DOHH2 (cell line): ENCODE measurements at regions not wholly inside any gene's neighbourhood (a gene's known extent, or its start where the extent isn't known, plus 50 kb on each side); places are given as distances from the start of the nearest gene placed in this dataset.

Experiments used
- EZH2phosphoT487 ChIP-seq: fragments of 200-600 bp; sonication (generic); IDR thresholded peaks from 2 replicates; pipeline ENCODE4 v1.6.1; 2017; ENCODE audit warnings: borderline replicate concordance, mild to moderate bottlenecking, antibody characterized with exemption, low read length, moderate library complexity, mixed read lengths
- TF ChIP-seq, protein P1 (sequence below): fragments of 200-600 bp; sonication (generic); IDR thresholded peaks from one replicate; pipeline ENCODE4 v1.5.1; 2014; ENCODE audit warnings: antibody characterized with exemption, mild to moderate bottlenecking, low read depth, low read length; ENCODE audit not compliant: poor library complexity, severe bottlenecking

GRCh38 chr12:131586761-131587160 lies 124.1 kb upstream of the SFSWAP start:
- TF ChIP-seq, protein P1, sequence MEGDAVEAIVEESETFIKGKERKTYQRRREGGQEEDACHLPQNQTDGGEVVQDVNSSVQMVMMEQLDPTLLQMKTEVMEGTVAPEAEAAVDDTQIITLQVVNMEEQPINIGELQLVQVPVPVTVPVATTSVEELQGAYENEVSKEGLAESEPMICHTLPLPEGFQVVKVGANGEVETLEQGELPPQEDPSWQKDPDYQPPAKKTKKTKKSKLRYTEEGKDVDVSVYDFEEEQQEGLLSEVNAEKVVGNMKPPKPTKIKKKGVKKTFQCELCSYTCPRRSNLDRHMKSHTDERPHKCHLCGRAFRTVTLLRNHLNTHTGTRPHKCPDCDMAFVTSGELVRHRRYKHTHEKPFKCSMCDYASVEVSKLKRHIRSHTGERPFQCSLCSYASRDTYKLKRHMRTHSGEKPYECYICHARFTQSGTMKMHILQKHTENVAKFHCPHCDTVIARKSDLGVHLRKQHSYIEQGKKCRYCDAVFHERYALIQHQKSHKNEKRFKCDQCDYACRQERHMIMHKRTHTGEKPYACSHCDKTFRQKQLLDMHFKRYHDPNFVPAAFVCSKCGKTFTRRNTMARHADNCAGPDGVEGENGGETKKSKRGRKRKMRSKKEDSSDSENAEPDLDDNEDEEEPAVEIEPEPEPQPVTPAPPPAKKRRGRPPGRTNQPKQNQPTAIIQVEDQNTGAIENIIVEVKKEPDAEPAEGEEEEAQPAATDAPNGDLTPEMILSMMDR: no peak
- TF ChIP-seq EZH2phosphoT487: no peak
